ENCODE measurements at regions not wholly inside any gene's neighbourhood (a gene's known extent, or its start where the extent isn't known, plus 50 kb on each side); places are given as distances from the start of the nearest gene placed in this dataset.

- TF ChIP-seq GATA2 (IDR thresholded peaks at IDR 0.05; ENCODE audit: low read depth, low read length) (no peak), GATA3 (IDR thresholded peaks at IDR 0.05; ENCODE audit: low read depth, low read length) (no peak)
Measured at GRCh38 chr1:219682788-219683187, 69.9 kb upstream of the ZC3H11B start.

Measured in SH-SY5Y (cell line).